ENCODE measurements at regions not wholly inside any gene's neighbourhood (a gene's known extent, or its start where the extent isn't known, plus 50 kb on each side); places are given as distances from the start of the nearest gene placed in this dataset.

DNA sequence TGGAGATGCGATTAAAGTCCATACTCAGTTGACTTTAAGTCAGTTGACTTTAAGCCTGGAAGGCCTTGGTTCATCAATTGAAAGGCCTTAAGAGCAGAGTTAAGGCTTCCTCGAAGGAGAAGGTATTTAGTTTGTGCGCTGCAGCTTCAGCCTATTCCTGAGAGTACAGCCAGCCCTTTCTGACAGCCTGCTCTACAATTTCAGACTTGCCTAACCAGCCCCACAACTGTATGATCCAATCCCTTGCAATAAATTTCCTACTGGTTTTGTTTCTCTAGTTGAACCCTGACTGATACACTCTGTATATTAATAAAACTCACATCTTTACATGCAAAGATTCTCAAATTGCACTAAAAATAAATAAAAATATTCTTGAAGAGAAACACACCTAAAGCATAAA, 66.1 kb upstream of the RORA start:
- Histone ChIP-seq H3K36me3 (ENCODE audit: control insufficient read depth, insufficient read depth, low read length) (no peaks in the 10 kb centered on the region), H3K14ac (replicated peaks; ENCODE audit: low read depth, low read length) (no peak overlapping the region), H4K20me1 (ENCODE audit: insufficient read depth, low read length) (no peaks in the 10 kb centered on the region), H2BK120ac (ENCODE audit: low read depth, low read length) (no peak overlapping the region), H4K5ac (ENCODE audit: low read depth, low read length) (no peak overlapping the region), H3K9me1 (ENCODE audit: insufficient read depth, low read length) (no peaks in the 10 kb centered on the region), H4K91ac (ENCODE audit: insufficient read depth, low read depth, low read length) (no peak overlapping the region), H2AK5ac (ENCODE audit: low read depth, low read length) (no peak overlapping the region), H2AFZ (replicated peaks; ENCODE audit: low read length, poor library complexity) (no peak overlapping the region), H3K4me2 (ENCODE audit: low read depth, low read length) (no peak overlapping the region), H4K8ac (ENCODE audit: low read depth in 2 of 2, low read length in 2 of 2) (no peak overlapping the region), H2BK15ac (ENCODE audit: low read depth, low read length) (no peak overlapping the region), H3K9ac (ENCODE audit: low read depth, low read length) (no peak overlapping the region), H3K4me3 (ENCODE audit: insufficient read depth, low read depth, low read length) (no peak overlapping the region), H3K79me1 (ENCODE audit: low read depth in 1 of 2, low read length in 2 of 2) (no peaks in the 10 kb centered on the region), H3K27ac (ENCODE audit: insufficient read depth, low read length) (no peak overlapping the region), H3K27me3 (ENCODE audit: control insufficient read depth, insufficient read depth, low read length) (no peaks in the 10 kb centered on the region), H3K4ac (ENCODE audit: low read depth, low read length) (no peak overlapping the region), H3K4me1 (ENCODE audit: control insufficient read depth, insufficient read depth, low read length) (no peaks in the 10 kb centered on the region), H3K18ac (ENCODE audit: low read depth, low read length) (no peak overlapping the region), H2AK9ac (replicated peaks; ENCODE audit: low read depth, low read length, poor library complexity) (no peak overlapping the region), H3K23ac (ENCODE audit: low read depth, low read length) (no peak overlapping the region), H2BK20ac (ENCODE audit: low read depth, low read length) (no peak overlapping the region), H3K56ac (ENCODE audit: extremely low read depth, insufficient read depth, low read length) (no peak overlapping the region), H3K9me3 (ENCODE audit: control insufficient read depth, insufficient read depth, low read length) (no peaks in the 10 kb centered on the region), H2BK5ac (ENCODE audit: low read depth, low read length, poor library complexity, severe bottlenecking) (no peak overlapping the region)
- ATAC-seq (ENCODE audit: low read depth) (no peak), DNase-seq (no peak)
- no TSS peak for BruUV-seq (replicated peaks)
- TF ChIP-seq RCOR1 (IDR thresholded peaks at IDR 0.05; ENCODE audit: insufficient replicate concordance, low read length) = no peak
- TF ChIP-seq RFX5 (IDR thresholded peaks at IDR 0.05; ENCODE audit: low read depth, low read length) = no peak
- TF ChIP-seq BHLHE40 (IDR thresholded peaks at IDR 0.05; ENCODE audit: low read depth, low read length) = no peak
- TF ChIP-seq, protein P1, sequence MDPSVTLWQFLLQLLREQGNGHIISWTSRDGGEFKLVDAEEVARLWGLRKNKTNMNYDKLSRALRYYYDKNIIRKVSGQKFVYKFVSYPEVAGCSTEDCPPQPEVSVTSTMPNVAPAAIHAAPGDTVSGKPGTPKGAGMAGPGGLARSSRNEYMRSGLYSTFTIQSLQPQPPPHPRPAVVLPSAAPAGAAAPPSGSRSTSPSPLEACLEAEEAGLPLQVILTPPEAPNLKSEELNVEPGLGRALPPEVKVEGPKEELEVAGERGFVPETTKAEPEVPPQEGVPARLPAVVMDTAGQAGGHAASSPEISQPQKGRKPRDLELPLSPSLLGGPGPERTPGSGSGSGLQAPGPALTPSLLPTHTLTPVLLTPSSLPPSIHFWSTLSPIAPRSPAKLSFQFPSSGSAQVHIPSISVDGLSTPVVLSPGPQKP (IDR thresholded peaks at IDR 0.05; ENCODE audit: borderline replicate concordance, low read depth, low read length) = no peak
- TF ChIP-seq NFE2L2 (IDR thresholded peaks at IDR 0.05; ENCODE audit: low read depth, low read length) = no peak
- TF ChIP-seq SMC3 (IDR thresholded peaks at IDR 0.05; ENCODE audit: low read depth, low read length) = no peak
- TF ChIP-seq MAZ (IDR thresholded peaks at IDR 0.05; ENCODE audit: borderline replicate concordance, low read depth, low read length) = no peak
- no peak for TF ChIP-seq CEBPB (IDR thresholded peaks at IDR 0.05; ENCODE audit: low read depth, low read length)
- WGBS, 2 experiments (ENCODE audit: extremely low coverage in 2 of 2, insufficient read length in 1 of 2) = 50% methylated on average over 2 of the region's 3 CpGs; no CpG with 5 or more reads in 1 of the 2 experiments
- POLR2A ChIA-PET (ENCODE audit: unreplicated experiment) = no interaction called here
- dilution Hi-C loops (cut with HindIII; ENCODE audit: low sequenced_read_pairs, unreplicated experiment) (no loop called here), in situ Hi-C loops (cut with MboI; ENCODE audit: low sequenced_read_pairs) (no loop called here), intact Hi-C loops (cut with micrococcal nuclease) (no loop called here)
- CTCF ChIA-PET = no interaction called here
